MM.1S (cell line): ENCODE measurements at regions not wholly inside any gene's neighbourhood (a gene's known extent, or its start where the extent isn't known, plus 50 kb on each side); places are given as distances from the start of the nearest gene placed in this dataset.

Experiments used
- EZH2 ChIP-seq: fragments of 300-600 bp; sonication (generic); optimal IDR thresholded peaks from 2 replicates; pipeline ENCODE3; 2017; ENCODE audit warnings: low read depth, mild to moderate bottlenecking, antibody characterized with exemption, low read length, mixed read lengths
- TF ChIP-seq, protein P1 (sequence below): fragments of 300-600 bp; sonication (generic); IDR thresholded peaks from 2 replicates; pipeline ENCODE4 v1.5.1; 2016; ENCODE audit warnings: antibody characterized with exemption, low read length, mixed read lengths

DNA sequence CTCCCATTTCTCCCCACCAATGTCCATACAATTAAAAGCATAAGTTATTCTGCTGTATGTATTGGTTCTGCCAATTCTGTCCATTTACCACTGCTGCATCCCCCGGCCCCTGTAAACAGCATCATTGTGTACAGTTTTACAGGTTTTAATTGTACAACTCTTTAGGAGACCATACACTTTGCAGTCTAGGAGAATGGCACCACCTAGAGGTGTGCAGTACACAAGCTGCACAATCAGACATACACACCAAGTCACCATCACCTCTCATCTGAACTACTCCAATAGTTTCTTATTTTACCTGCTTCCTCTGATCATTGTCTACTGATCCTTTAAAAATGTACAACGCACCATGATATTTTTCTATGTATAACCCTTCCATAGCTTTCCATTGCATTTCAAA lies 855.9 kb upstream of the KLHL1 start:
- TF ChIP-seq EZH2, result no peak
- TF ChIP-seq, protein P1, sequence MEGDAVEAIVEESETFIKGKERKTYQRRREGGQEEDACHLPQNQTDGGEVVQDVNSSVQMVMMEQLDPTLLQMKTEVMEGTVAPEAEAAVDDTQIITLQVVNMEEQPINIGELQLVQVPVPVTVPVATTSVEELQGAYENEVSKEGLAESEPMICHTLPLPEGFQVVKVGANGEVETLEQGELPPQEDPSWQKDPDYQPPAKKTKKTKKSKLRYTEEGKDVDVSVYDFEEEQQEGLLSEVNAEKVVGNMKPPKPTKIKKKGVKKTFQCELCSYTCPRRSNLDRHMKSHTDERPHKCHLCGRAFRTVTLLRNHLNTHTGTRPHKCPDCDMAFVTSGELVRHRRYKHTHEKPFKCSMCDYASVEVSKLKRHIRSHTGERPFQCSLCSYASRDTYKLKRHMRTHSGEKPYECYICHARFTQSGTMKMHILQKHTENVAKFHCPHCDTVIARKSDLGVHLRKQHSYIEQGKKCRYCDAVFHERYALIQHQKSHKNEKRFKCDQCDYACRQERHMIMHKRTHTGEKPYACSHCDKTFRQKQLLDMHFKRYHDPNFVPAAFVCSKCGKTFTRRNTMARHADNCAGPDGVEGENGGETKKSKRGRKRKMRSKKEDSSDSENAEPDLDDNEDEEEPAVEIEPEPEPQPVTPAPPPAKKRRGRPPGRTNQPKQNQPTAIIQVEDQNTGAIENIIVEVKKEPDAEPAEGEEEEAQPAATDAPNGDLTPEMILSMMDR, result peak; percentile 23; the same call in 1 of the 2 replicates
